ENCODE measurements at regions not wholly inside any gene's neighbourhood (a gene's known extent, or its start where the extent isn't known, plus 50 kb on each side); places are given as distances from the start of the nearest gene placed in this dataset.

- TF ChIP-seq CTCF (IDR thresholded peaks at IDR 0.05): no peak
- no peak for TF ChIP-seq POLR2A (IDR thresholded peaks at IDR 0.05)
Measured at GRCh38 chr15:98485451-98485850, 162.9 kb upstream of the IGF1R start.

Data from esophagus squamous epithelium (tissue), 4 donors.